HL-60 (cell line): ENCODE measurements at regions not wholly inside any gene's neighbourhood (a gene's known extent, or its start where the extent isn't known, plus 50 kb on each side); places are given as distances from the start of the nearest gene placed in this dataset.

Source experiments
- GABPA ChIP-seq: IDR thresholded peaks from 2 replicates; pipeline ENCODE4 v1.6.1; 2012; ENCODE audit warnings: low read depth
- POLR2AphosphoS5 ChIP-seq: IDR thresholded peaks from 2 replicates; pipeline ENCODE4 v1.6.1; 2012; ENCODE audit warnings: low read depth
- TF ChIP-seq, protein P1 (sequence below): IDR thresholded peaks from one replicate; pipeline ENCODE4 v1.5.1; 2011; ENCODE audit warnings: low read length, control low read depth, inconsistent platforms; ENCODE audit not compliant: insufficient read depth
- TF ChIP-seq, protein P2 (sequence below): IDR thresholded peaks from 2 replicates; pipeline ENCODE4 v1.6.1; 2012; ENCODE audit warnings: low read depth; ENCODE audit not compliant: insufficient replicate concordance

DNA sequence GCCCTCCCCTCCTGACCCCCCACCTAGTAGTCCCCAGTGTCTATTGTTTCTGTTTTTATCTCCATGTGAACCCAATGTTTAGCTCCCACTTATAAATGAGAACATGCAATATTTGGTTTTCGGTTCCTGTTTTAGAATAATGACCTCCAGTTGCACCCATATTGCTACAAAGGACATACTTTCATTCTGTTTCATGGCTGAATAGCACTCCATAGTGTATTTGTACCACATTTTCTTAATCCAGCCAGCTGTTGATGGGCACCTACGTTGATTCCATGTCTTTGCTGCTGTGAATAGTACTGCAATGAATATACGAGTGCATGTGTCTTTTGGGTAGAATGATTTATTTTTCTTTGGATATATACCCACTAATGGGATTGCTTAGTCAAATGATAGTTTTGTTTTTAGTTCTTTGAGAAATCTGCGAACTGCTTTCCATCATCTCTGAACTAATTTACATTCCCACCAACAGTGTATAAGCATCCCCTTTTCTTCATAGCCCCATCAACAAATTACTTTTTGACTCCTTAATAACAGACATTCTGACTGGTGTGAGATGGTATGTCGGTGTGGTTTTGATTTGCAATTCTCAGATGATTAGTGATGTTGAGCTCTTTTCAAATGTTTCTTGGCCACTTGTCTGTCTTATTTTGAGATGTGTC lies 128.4 kb upstream of the PHYHIPL start:
- no peak for TF ChIP-seq POLR2AphosphoS5
- TF ChIP-seq, protein P1, sequence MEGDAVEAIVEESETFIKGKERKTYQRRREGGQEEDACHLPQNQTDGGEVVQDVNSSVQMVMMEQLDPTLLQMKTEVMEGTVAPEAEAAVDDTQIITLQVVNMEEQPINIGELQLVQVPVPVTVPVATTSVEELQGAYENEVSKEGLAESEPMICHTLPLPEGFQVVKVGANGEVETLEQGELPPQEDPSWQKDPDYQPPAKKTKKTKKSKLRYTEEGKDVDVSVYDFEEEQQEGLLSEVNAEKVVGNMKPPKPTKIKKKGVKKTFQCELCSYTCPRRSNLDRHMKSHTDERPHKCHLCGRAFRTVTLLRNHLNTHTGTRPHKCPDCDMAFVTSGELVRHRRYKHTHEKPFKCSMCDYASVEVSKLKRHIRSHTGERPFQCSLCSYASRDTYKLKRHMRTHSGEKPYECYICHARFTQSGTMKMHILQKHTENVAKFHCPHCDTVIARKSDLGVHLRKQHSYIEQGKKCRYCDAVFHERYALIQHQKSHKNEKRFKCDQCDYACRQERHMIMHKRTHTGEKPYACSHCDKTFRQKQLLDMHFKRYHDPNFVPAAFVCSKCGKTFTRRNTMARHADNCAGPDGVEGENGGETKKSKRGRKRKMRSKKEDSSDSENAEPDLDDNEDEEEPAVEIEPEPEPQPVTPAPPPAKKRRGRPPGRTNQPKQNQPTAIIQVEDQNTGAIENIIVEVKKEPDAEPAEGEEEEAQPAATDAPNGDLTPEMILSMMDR = no peak
- TF ChIP-seq GABPA = no peak
- TF ChIP-seq, protein P2, sequence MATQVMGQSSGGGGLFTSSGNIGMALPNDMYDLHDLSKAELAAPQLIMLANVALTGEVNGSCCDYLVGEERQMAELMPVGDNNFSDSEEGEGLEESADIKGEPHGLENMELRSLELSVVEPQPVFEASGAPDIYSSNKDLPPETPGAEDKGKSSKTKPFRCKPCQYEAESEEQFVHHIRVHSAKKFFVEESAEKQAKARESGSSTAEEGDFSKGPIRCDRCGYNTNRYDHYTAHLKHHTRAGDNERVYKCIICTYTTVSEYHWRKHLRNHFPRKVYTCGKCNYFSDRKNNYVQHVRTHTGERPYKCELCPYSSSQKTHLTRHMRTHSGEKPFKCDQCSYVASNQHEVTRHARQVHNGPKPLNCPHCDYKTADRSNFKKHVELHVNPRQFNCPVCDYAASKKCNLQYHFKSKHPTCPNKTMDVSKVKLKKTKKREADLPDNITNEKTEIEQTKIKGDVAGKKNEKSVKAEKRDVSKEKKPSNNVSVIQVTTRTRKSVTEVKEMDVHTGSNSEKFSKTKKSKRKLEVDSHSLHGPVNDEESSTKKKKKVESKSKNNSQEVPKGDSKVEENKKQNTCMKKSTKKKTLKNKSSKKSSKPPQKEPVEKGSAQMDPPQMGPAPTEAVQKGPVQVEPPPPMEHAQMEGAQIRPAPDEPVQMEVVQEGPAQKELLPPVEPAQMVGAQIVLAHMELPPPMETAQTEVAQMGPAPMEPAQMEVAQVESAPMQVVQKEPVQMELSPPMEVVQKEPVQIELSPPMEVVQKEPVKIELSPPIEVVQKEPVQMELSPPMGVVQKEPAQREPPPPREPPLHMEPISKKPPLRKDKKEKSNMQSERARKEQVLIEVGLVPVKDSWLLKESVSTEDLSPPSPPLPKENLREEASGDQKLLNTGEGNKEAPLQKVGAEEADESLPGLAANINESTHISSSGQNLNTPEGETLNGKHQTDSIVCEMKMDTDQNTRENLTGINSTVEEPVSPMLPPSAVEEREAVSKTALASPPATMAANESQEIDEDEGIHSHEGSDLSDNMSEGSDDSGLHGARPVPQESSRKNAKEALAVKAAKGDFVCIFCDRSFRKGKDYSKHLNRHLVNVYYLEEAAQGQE = no peak
